ENCODE measurements at regions not wholly inside any gene's neighbourhood (a gene's known extent, or its start where the extent isn't known, plus 50 kb on each side); places are given as distances from the start of the nearest gene placed in this dataset.

DNA sequence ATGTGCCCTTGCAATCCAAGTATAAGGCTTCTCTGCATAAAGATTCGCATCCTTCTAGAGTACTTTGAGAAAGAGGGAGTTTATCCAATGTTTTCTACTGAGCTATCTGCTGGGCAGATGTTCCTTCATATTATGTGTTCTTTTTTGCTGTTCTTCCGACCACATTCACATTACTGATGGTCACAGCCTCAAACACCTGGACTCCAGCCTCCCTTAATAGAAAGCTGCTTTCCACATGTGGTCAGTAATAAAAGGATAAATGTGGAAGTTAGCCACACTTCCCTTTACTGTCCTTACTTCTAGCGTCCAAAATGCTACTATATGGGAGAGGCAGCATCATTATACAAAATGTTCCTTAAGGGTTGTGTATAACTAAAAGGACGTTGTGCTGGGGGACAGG lies 116.9 kb downstream of the CD47 start:
- H2AFZ ChIP-seq (ENCODE audit: low read depth, low read length) = no peak overlapping the region
- no peak for FAIRE-seq
- H3K4me3 ChIP-seq (replicated peaks in 1 of 3; ENCODE audit: insufficient read depth in 1 of 3, low read depth in 1 of 3, low read length in 3 of 3) = no peak overlapping the region
- H3K9ac ChIP-seq (replicated peaks; ENCODE audit: extremely low read depth, insufficient read depth, low read length) = no peak overlapping the region
- no TSS peak for BruUV-seq (replicated peaks)
- no peaks in the 10 kb centered on the region for H3K36me3 ChIP-seq (ENCODE audit: control insufficient read depth in 2 of 2, extremely low read depth in 1 of 2, insufficient read depth in 2 of 2, low read length in 2 of 2)
- H3K79me2 ChIP-seq (ENCODE audit: control insufficient read depth, insufficient read depth, low read length) = no peaks in the 10 kb centered on the region
- no peaks in the 10 kb centered on the region for H3K27me3 ChIP-seq (ENCODE audit: control insufficient read depth in 2 of 2, insufficient read depth in 2 of 2, low read length in 2 of 2)
- peaks cover 16% of the 10 kb centered on the region for H3K4me1 ChIP-seq (ENCODE audit: control insufficient read depth, extremely low read depth, insufficient read depth, low read length)
- intact Hi-C loops (cut with micrococcal nuclease) = no loop called here
- TF ChIP-seq MYC (IDR thresholded peaks at IDR 0.05; ENCODE audit: low read depth, low read length) (no peak), JUN (IDR thresholded peaks at IDR 0.05; ENCODE audit: borderline replicate concordance, insufficient read depth, insufficient read length, low read depth) (no peak), FOS (IDR thresholded peaks at IDR 0.05; ENCODE audit: borderline replicate concordance, insufficient read depth, low read length) (no peak), GATA2 (IDR thresholded peaks at IDR 0.05; ENCODE audit: insufficient read depth, insufficient read length, low read depth, low read length) (no peak), EZH2 (IDR thresholded peaks at IDR 0.05; ENCODE audit: borderline replicate concordance, low read depth, low read length, severe bottlenecking) (no peak), POLR2A (IDR thresholded peaks at IDR 0.05; ENCODE audit: low read depth, low read length) (no peak), POLR2AphosphoS5 (IDR thresholded peaks at IDR 0.05; ENCODE audit: insufficient read depth, low read depth, low read length) (no peak)
- TF ChIP-seq, protein P1, sequence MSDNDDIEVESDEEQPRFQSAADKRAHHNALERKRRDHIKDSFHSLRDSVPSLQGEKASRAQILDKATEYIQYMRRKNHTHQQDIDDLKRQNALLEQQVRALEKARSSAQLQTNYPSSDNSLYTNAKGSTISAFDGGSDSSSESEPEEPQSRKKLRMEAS (IDR thresholded peaks at IDR 0.05; ENCODE audit: insufficient read depth, insufficient read length) = no peak
- TF ChIP-seq, protein P2, sequence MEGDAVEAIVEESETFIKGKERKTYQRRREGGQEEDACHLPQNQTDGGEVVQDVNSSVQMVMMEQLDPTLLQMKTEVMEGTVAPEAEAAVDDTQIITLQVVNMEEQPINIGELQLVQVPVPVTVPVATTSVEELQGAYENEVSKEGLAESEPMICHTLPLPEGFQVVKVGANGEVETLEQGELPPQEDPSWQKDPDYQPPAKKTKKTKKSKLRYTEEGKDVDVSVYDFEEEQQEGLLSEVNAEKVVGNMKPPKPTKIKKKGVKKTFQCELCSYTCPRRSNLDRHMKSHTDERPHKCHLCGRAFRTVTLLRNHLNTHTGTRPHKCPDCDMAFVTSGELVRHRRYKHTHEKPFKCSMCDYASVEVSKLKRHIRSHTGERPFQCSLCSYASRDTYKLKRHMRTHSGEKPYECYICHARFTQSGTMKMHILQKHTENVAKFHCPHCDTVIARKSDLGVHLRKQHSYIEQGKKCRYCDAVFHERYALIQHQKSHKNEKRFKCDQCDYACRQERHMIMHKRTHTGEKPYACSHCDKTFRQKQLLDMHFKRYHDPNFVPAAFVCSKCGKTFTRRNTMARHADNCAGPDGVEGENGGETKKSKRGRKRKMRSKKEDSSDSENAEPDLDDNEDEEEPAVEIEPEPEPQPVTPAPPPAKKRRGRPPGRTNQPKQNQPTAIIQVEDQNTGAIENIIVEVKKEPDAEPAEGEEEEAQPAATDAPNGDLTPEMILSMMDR (IDR thresholded peaks at IDR 0.05; ENCODE audit: extremely low read depth in 1 of 2, insufficient read depth in 1 of 2, low read depth in 1 of 2, low read length in 2 of 2) = no peak
- ChIA-PET CTCF (interaction anchor here (1.7 kb wide), 2 partner anchors 13 to 17 kb away, joined by 3 to 7 read pairs; no protein-coding TSS in a partner anchor), POLR2A (no interaction called here)
- no peak for DNase-seq (ENCODE audit: low read depth, low spot score)
- H3K9me1 ChIP-seq (replicated peaks; ENCODE audit: control insufficient read depth, extremely low read depth, insufficient read depth, low read length) = no peaks in the 10 kb centered on the region
- dilution Hi-C loops (cut with MboI; ENCODE audit: extremely low pct_ligation_motif_present, low sequenced_read_pairs) = no loop called here
- H3K4me2 ChIP-seq (ENCODE audit: insufficient read depth, low read length) = no peak overlapping the region
- H4K20me1 ChIP-seq (replicated peaks; ENCODE audit: control insufficient read depth, extremely low read depth, insufficient read depth, low read length) = no peaks in the 10 kb centered on the region
- H3K27ac ChIP-seq (ENCODE audit: insufficient read depth, low read depth, low read length) = no peak overlapping the region
- no peaks in the 10 kb centered on the region for H3K9me3 ChIP-seq (replicated peaks; ENCODE audit: control insufficient read depth, insufficient read depth, low read length)
